Parathyroid adenoma (tissue), 2 donors: ENCODE measurements at regions not wholly inside any gene's neighbourhood (a gene's known extent, or its start where the extent isn't known, plus 50 kb on each side); places are given as distances from the start of the nearest gene placed in this dataset.

Experiments
- H2AFZ ChIP-seq: fragments of 300-600 bp; sonication (generic); one replicate; pipeline ENCODE4 v1.7.0; 2017; ENCODE audit warnings: antibody characterized with exemption, mild to moderate bottlenecking
- H3K27ac ChIP-seq: fragments of 300-600 bp; sonication (generic); one replicate; pipeline ENCODE4 v1.7.0; 2017
- H3K27me3 ChIP-seq: fragments of 300-600 bp; sonication (generic); one replicate; pipeline ENCODE4 v1.7.0; 2017; ENCODE audit warnings: low read length; ENCODE audit not compliant: control insufficient read depth, insufficient read depth
- H3K36me3 ChIP-seq: fragments of 300-600 bp; sonication (generic); one replicate; pipeline ENCODE4 v1.7.0; 2017; ENCODE audit warnings: low read length; ENCODE audit not compliant: control insufficient read depth, insufficient read depth
- H3K4me1 ChIP-seq: fragments of 300-600 bp; sonication (generic); one replicate; pipeline ENCODE4 v1.7.0; 2017; ENCODE audit warnings: control low read depth
- H3K4me2 ChIP-seq: fragments of 300-600 bp; sonication (generic); one replicate; pipeline ENCODE4 v1.7.0; 2017; ENCODE audit warnings: low read length
- H3K4me3 ChIP-seq: fragments of 300-600 bp; sonication (generic); one replicate; pipeline ENCODE4 v1.7.0; 2017; ENCODE audit warnings: low read depth, low read length
- H3K79me2 ChIP-seq: fragments of 300-600 bp; sonication (generic); one replicate; pipeline ENCODE4 v1.7.0; 2017; ENCODE audit warnings: control low read depth
- H3K9ac ChIP-seq: fragments of 300-600 bp; sonication (generic); one replicate; pipeline ENCODE4 v1.7.0; 2017; ENCODE audit warnings: mild to moderate bottlenecking
- H3K9me3 ChIP-seq: fragments of 300-600 bp; sonication (generic); one replicate; pipeline ENCODE4 v1.7.0; 2017; ENCODE audit warnings: low read length; ENCODE audit not compliant: control insufficient read depth
- TF ChIP-seq, protein P1 (sequence below): fragments of 300-600 bp; sonication (generic); IDR thresholded peaks from one replicate; pipeline ENCODE4 v1.7.0; 2017; ENCODE audit warnings: antibody characterized with exemption, mild to moderate bottlenecking
- donor health status: primary hyperparathyroidism.

DNA sequence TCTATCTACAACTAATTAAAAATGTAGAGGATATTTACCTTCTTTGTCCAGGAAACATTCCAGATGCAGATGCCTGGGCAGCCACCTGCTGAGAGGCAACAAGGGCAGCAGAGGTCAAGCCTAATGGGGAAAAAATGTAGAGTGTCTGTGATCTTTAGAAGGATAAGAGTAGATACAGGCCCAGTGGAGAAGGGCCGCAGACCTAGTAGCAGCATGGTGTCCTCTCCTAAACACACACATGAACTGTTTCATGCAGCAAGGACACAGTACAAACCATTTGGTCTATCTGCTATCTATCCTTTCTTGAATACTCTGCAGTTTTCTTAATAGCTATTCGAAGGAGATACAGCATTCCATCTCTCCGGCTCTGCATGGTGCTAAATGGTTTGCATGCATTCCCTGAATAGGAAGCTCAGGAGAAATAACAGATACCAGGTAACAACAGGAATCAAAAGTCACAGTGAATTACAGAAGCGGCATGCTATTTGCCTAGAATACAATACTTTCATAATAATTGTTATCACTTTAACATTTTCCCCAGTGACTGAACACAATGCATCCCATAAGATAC is 107.3 kb downstream of the ZNF608 start:
- H3K9me3 ChIP-seq: no peaks in the 10 kb centered on the region
- no peaks in the 10 kb centered on the region for H3K27me3 ChIP-seq
- H3K9ac ChIP-seq: no peak overlapping the region
- no peak overlapping the region for H3K27ac ChIP-seq
- no peaks in the 10 kb centered on the region for H3K4me1 ChIP-seq
- H3K4me2 ChIP-seq: no peak overlapping the region
- H3K4me3 ChIP-seq: no peak overlapping the region
- no peak overlapping the region for H2AFZ ChIP-seq
- TF ChIP-seq, protein P1, sequence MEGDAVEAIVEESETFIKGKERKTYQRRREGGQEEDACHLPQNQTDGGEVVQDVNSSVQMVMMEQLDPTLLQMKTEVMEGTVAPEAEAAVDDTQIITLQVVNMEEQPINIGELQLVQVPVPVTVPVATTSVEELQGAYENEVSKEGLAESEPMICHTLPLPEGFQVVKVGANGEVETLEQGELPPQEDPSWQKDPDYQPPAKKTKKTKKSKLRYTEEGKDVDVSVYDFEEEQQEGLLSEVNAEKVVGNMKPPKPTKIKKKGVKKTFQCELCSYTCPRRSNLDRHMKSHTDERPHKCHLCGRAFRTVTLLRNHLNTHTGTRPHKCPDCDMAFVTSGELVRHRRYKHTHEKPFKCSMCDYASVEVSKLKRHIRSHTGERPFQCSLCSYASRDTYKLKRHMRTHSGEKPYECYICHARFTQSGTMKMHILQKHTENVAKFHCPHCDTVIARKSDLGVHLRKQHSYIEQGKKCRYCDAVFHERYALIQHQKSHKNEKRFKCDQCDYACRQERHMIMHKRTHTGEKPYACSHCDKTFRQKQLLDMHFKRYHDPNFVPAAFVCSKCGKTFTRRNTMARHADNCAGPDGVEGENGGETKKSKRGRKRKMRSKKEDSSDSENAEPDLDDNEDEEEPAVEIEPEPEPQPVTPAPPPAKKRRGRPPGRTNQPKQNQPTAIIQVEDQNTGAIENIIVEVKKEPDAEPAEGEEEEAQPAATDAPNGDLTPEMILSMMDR: no peak
- H3K36me3 ChIP-seq: no peaks in the 10 kb centered on the region
- H3K79me2 ChIP-seq: no peaks in the 10 kb centered on the region

DNA sequence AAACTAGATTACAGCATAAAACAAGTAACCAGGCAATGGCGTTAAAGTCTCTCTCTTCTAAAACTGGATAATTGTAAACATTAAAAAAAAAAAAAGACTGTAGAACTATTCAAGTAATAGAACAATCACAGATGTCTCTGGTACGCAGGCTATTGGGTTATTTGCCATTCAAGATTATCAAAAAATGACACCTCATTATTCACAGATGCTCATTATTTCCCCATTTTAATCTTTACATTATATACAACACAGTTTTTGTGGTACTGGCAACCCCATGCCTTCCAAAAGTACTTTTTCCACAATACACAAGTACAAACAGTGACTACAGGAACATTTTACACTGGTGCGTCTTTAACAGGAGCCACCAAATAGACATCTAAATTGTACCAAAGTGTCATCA is 109.4 kb downstream of the ZNF608 start:
- H3K36me3 ChIP-seq: no peaks in the 10 kb centered on the region
- TF ChIP-seq, protein P1: no peak
- no peaks in the 10 kb centered on the region for H3K79me2 ChIP-seq
- no peak overlapping the region for H3K4me2 ChIP-seq
- no peaks in the 10 kb centered on the region for H3K9me3 ChIP-seq
- no peaks in the 10 kb centered on the region for H3K4me1 ChIP-seq
- no peak overlapping the region for H3K27ac ChIP-seq
- no peak overlapping the region for H3K9ac ChIP-seq
- no peaks in the 10 kb centered on the region for H3K27me3 ChIP-seq
- H2AFZ ChIP-seq: no peak overlapping the region
- no peak overlapping the region for H3K4me3 ChIP-seq

DNA sequence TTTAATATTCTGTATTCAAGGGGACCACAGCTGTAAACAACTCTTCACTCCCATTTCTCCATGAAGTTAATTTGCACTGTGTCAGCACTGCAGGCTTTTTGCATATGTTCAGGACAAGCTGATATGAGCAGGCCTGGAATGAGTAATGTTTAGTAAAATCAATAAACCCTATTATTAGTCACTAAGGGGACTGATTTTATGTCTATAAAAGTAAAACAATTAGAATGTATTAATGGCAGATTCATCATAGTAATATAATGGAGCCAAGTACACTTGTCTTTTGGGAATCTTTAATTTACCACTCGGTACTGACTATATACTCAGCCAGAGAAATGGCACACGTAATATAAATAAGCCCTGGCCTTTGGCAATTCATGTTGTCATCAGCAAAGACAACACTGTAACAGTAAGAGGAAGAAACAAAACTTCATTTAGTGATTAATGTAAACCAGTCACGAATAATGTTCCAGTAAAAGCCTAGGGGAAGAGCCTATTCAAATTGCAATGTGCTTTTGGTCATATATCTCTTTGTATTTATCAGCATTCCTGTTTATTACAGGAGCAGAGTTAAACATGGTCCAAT is 111.6 kb downstream of the ZNF608 start:
- TF ChIP-seq, protein P1: no peak
- Histone ChIP-seq H3K79me2 (no peaks in the 10 kb centered on the region), H3K4me2 (no peak overlapping the region), H3K36me3 (no peaks in the 10 kb centered on the region), H3K4me3 (no peak overlapping the region), H2AFZ (no peak overlapping the region), H3K9me3 (no peaks in the 10 kb centered on the region), H3K9ac (no peak overlapping the region), H3K27ac (no peak overlapping the region), H3K4me1 (no peaks in the 10 kb centered on the region), H3K27me3 (no peaks in the 10 kb centered on the region)

DNA sequence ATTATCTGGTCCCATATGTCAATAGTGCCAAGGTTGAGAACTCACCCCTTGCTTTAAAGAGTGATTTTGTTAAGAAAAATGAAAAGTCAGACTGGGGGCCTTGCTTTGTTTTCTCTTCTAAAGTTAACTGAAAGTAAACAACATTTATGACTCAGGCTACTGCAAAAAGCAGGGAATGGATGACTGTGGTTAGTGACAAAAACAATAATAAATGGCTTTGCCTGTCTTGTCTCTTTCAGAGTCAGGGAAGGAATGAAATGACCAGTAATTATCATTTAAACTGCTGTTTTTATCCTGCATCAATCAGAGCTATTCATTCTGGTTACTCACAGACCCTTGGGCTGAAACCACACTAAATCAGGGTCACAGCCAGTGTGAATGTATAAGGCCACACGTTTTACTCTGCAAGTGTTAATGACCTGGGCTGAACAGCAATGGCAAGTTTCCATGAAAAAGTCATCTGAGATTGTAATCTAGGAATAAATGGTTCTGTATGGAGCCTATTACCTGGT is 112.2 kb downstream of the ZNF608 start:
- Histone ChIP-seq H3K9ac (no peak overlapping the region), H3K36me3 (no peaks in the 10 kb centered on the region), H3K4me1 (no peaks in the 10 kb centered on the region), H3K27ac (no peak overlapping the region), H2AFZ (no peak overlapping the region), H3K4me3 (no peak overlapping the region), H3K9me3 (no peaks in the 10 kb centered on the region), H3K27me3 (no peaks in the 10 kb centered on the region), H3K4me2 (no peak overlapping the region), H3K79me2 (no peaks in the 10 kb centered on the region)
- TF ChIP-seq, protein P1: no peak

DNA sequence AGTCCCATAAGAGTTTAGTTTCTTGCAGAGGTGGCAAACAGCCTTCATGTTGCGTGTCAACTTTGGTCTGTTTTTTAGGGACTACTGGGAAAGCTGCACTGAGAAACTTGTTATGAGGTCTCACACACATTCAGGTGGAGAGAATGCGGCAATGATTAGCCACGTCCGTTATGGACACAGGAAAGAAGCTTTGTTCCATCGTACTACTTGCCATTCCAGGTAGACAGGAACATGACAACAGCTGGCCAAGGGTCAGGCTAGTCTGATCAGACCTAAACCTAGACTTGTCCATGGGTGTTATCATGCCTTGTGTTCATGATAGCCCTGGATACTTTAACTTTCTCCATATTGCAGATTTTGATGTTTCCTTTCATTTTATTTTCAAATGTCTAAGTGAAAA is 113.2 kb downstream of the ZNF608 start:
- H2AFZ ChIP-seq: no peak overlapping the region
- H3K4me3 ChIP-seq: no peak overlapping the region
- H3K9ac ChIP-seq: no peak overlapping the region
- TF ChIP-seq, protein P1: no peak
- H3K9me3 ChIP-seq: no peaks in the 10 kb centered on the region
- H3K36me3 ChIP-seq: no peaks in the 10 kb centered on the region
- no peaks in the 10 kb centered on the region for H3K27me3 ChIP-seq
- H3K27ac ChIP-seq: no peak overlapping the region
- no peak overlapping the region for H3K4me2 ChIP-seq
- H3K79me2 ChIP-seq: no peaks in the 10 kb centered on the region
- H3K4me1 ChIP-seq: no peaks in the 10 kb centered on the region
